LHCN-M2 (cell line): ENCODE measurements at regions not wholly inside any gene's neighbourhood (a gene's known extent, or its start where the extent isn't known, plus 50 kb on each side); places are given as distances from the start of the nearest gene placed in this dataset.

Source experiments
- DNase-seq: peaks from one replicate; pipeline ENCODE4 v3.0.0-alpha.2; 2012; ENCODE audit warnings: low read depth

DNA sequence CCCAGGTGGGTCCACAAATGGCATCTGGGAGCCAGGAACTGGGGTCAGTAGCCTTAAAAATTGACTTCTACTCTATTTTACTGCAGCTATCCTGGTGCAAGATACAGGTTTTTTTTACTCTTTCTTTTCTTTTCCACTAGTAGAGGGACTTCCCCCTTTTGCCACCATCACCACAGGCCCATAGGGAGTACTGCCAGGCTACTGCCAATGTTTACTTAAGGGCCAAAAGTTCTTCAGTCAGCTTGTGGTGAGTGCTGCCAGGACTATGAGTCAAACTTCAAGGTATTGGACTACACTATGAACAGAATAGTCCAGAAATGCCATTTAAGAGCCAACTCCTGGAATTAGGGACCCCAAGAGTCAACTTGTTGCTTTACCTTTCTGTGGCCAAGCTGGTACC lies 94.7 kb downstream of the EDA2R start:
- peak; percentile 0 for DNase-seq

DNA sequence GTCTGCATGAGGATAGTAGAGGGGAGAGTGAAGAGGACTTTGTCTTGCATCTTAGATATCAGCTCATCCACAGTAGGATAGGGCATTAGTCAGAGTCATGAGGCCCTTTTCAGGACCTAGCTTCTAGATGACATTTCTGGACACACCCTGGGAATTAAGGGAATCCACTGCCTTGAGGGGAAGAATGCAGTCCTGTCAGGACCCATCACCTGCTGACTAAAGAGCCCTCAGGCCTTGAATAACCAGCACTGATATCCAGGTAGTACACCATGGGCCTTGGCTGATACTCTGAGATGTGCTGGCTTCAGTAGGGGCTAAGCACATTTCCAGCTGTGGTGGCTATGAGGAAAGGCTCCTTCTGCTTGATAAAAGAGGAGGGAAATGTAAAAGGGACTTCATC lies 134.4 kb downstream of the EDA2R start:
- DNase-seq, result no peak

DNA sequence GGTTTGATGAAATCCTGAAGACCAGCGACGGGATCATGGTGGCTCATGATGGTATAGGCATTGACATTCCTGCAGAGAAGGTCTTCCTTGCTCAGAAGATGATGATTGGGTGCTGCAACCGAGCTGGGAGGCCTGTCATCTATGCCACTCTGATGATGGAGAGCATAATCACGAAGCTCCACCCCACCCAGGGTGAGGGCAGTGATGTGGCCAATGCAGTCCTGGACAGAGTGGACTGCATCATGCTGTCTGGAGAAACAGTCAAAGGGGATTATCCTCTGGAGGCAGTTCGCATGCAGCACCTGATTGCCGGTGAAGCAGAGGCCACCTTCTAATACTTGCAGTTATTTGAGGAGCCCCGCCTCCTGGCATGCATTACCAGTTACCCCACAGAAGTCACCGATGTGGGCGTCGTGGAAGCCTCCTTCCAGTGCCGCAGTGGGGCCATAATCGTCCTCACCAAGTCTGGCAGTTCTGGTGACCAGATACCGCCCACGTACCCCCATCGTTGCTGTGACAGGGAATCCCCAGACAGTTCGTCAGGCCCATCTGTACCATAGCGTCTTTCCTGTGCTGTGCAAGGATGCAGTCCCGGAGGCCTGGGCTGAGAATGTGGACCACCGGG lies 140.1 kb downstream of the EDA2R start:
- no peak for DNase-seq

GRCh38 chrX:66489339-66489738 lies 149.5 kb downstream of the EDA2R start:
- no peak for DNase-seq
